ENCODE measurements at regions not wholly inside any gene's neighbourhood (a gene's known extent, or its start where the extent isn't known, plus 50 kb on each side); places are given as distances from the start of the nearest gene placed in this dataset.

GRCh38 chr5:33304601-33305000 lies 136.2 kb upstream of the TARS1 start:
- no peak for DNase-seq

- no peak for DNase-seq
Observed at GRCh38 chr5:33305572-33305971, 135.2 kb upstream of the TARS1 start.

- DNase-seq, result no peak
Observed at GRCh38 chr5:33306758-33307157, 134.0 kb upstream of the TARS1 start.

GRCh38 chr5:33308586-33308985 lies 132.2 kb upstream of the TARS1 start:
- no peak for DNase-seq

GRCh38 chr5:33309068-33309467 lies 131.7 kb upstream of the TARS1 start:
- DNase-seq, result no peak

- DNase-seq, result no peak
Observed at GRCh38 chr5:33309536-33310345, 131.0 kb upstream of the TARS1 start.

- DNase-seq, result no peak
Observed at GRCh38 chr5:33310451-33310850, 130.3 kb upstream of the TARS1 start.

- DNase-seq, result no peak
Observed at GRCh38 chr5:33311893-33312292, 128.9 kb upstream of the TARS1 start.

- no peak for DNase-seq
Observed at GRCh38 chr5:33312571-33313549, 127.9 kb upstream of the TARS1 start.

GRCh38 chr5:33315189-33315588 lies 125.6 kb upstream of the TARS1 start:
- no peak for DNase-seq

- DNase-seq, result no peak
Observed at GRCh38 chr5:33316773-33317172, 124.0 kb upstream of the TARS1 start.

GRCh38 chr5:33317271-33317670 lies 123.5 kb upstream of the TARS1 start:
- DNase-seq, result no peak

- no peak for DNase-seq
Observed at GRCh38 chr5:33319151-33319550, 121.6 kb upstream of the TARS1 start.

- no peak for DNase-seq
Observed at GRCh38 chr5:33319841-33320240, 120.9 kb upstream of the TARS1 start.

GRCh38 chr5:33321026-33321425 lies 119.7 kb upstream of the TARS1 start:
- no peak for DNase-seq

GRCh38 chr5:33322632-33323031 lies 118.1 kb upstream of the TARS1 start:
- DNase-seq, result no peak

- DNase-seq, result no peak
Observed at GRCh38 chr5:33324667-33325307, 116.0 kb upstream of the TARS1 start.

- no peak for DNase-seq
Observed at GRCh38 chr5:33328818-33329217, 111.9 kb upstream of the TARS1 start.

GRCh38 chr5:33329891-33330290 lies 110.9 kb upstream of the TARS1 start:
- no peak for DNase-seq

GRCh38 chr5:33330426-33330825 lies 110.3 kb upstream of the TARS1 start:
- no peak for DNase-seq

GRCh38 chr5:33330992-33331391 lies 109.8 kb upstream of the TARS1 start:
- DNase-seq, result no peak

GRCh38 chr5:33332804-33333203 lies 108.0 kb upstream of the TARS1 start:
- DNase-seq, result no peak

- DNase-seq, result no peak
Observed at GRCh38 chr5:33334829-33335228, 105.9 kb upstream of the TARS1 start.

Data from CD4-positive, alpha-beta T cell treated with Interleukin-4 for 4 hours (primary cell).